Duodenal mucosa (tissue), 2 donors: ENCODE measurements at regions not wholly inside any gene's neighbourhood (a gene's known extent, or its start where the extent isn't known, plus 50 kb on each side); places are given as distances from the start of the nearest gene placed in this dataset.
"Not testable (repeated sequence)": the region's sequence is repeated elsewhere in the genome, so short reads cannot be mapped to it uniquely, and the experiment has no call there.

Experiments
- H3K27ac ChIP-seq: one replicate; pipeline ENCODE4 v1.7.0; 2013; ENCODE audit warnings: low read depth, low read length
- H3K27me3 ChIP-seq, 2 donors: one replicate each; pipeline ENCODE4 v1.7.0; 2013; ENCODE audit warnings: low read length in 2 of 2, control low read depth in 1 of 2; ENCODE audit not compliant: insufficient read depth in 2 of 2, control insufficient read depth in 1 of 2
- H3K36me3 ChIP-seq, 2 donors: one replicate each; pipeline ENCODE4 v1.7.0; 2013; ENCODE audit warnings: low read length in 2 of 2, control low read depth in 1 of 2; ENCODE audit not compliant: insufficient read depth in 2 of 2, control insufficient read depth in 1 of 2
- H3K4me1 ChIP-seq, 2 donors: one replicate each; pipeline ENCODE4 v1.7.0; 2013; ENCODE audit warnings: low read length in 2 of 2, control low read depth in 1 of 2; ENCODE audit not compliant: insufficient read depth in 2 of 2, control insufficient read depth in 1 of 2
- H3K4me3 ChIP-seq, 2 donors: one replicate each; pipeline ENCODE4 v1.7.0; 2013; ENCODE audit warnings: low read length in 2 of 2, low read depth in 1 of 2
- H3K9ac ChIP-seq, 2 donors: one replicate each; pipeline ENCODE4 v1.7.0; 2013; ENCODE audit warnings: low read length in 2 of 2, low read depth in 1 of 2
- H3K9me3 ChIP-seq, 2 donors: one replicate each; pipeline ENCODE4 v1.7.0; 2013; ENCODE audit warnings: low read length in 2 of 2, control low read depth in 1 of 2; ENCODE audit not compliant: control insufficient read depth in 1 of 2

DNA sequence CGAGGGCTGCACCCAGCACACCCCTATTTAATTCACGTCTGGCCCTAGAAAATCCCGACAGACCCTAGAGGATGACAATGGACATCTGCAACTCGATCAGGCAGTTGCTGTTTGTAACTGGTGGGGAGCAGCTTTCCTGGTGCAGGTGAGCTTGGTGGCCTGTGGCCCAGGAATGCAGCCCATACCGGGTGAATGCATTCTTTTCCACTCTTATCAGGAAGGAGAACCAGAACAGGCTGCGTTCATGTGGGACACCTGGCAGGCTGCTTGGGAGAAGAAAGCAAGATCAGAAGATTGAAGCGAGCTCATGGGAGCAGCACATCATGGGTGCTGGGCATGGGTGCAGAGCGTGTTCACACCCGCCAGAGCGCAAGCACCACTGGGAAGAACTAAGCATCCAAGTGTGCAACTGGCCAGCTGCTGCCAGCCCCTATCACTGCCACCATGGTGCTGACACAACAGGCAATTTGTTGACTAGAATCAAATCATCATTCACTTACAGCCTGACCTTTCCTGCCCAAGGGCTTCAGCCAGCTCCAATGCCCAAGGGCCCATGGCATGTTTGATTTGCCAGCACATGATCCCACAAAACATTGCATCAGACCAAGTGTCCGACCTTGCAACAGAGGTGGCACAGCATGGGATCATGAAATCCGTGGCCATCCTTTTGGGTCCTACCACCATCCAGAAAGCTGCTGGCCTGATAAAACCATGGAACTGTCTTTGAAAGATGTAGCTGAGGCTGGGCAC lies 241.7 kb upstream of the ID2 start:
- Histone ChIP-seq H3K36me3 (peaks cover 0 to 3% of the 10 kb centered on the region in 2 donors), H3K4me1 (peaks cover 13% of the 10 kb centered on the region in 2 donors), H3K9me3 (no peaks in the 10 kb centered on the region)

GRCh38 chr2:8441371-8441770 lies 240.5 kb upstream of the ID2 start:
- Histone ChIP-seq H3K4me1 (peaks cover 13 to 17% of the 10 kb centered on the region in 2 donors), H3K9ac (no peak overlapping the region), H3K27me3 (no peaks in the 10 kb centered on the region), H3K36me3 (peaks cover 0 to 3% of the 10 kb centered on the region in 2 donors), H3K27ac (no peak overlapping the region), H3K9me3 (no peaks in the 10 kb centered on the region), H3K4me3 (no peak overlapping the region)

More for the DNA sequence above, 241.7 kb upstream of the ID2 start:
- Histone ChIP-seq H3K4me3 (no peak overlapping the region), H3K9ac (no peak overlapping the region), H3K27ac (no peak overlapping the region), H3K27me3 (no peaks in the 10 kb centered on the region)

DNA sequence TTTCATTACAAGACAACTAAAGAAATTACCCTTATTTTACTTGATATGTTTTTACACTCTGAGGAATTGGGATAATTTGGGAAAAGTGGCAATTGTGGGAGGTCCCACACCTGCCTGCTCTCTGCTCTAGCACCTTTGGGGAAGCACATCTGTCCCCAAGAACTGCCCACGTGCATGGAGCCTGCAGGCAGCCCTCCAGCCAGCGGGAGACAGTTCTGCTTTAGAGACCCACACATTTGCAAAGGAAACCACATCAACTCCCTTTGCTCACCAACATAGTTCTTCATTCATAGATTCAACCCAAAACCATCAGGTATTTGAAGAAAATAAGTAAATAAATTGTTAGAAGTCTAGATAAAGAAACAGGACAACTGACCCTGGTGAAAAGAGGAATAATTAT lies 239.9 kb upstream of the ID2 start:
- Histone ChIP-seq H3K27me3 (no peaks in the 10 kb centered on the region), H3K4me3 (no peak overlapping the region), H3K27ac (no peak overlapping the region)

DNA sequence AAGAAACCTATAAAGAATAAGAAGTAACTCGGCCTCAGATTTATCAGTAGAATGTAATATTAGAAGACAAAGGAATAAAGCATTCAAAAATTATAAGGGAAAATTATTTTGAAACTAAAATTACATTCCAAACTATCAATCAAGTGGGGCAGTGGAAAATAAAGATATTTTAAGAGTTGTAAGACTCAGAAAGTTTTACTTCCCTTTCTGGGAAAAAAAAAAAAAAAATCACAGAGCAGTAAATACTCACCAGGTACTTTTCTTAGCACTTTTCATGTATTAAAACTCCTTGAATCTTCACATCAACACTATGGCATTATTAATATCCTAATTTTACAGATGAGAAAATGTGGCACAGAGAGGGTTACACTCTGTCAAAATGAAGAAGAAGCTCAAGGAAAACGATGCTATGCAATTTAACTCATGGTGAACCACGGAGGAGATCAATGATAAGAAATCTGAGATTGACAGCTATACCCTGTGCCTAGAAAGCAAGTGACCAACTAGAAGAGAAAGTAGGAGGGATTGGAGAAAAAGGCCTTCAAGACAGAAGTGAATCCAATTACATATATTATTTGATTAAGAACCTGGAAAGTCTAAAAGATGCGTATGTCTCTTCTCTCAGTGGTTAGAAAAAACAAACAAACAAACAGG lies 238.9 kb upstream of the ID2 start:
- H3K27ac ChIP-seq: no peak overlapping the region
- H3K4me3 ChIP-seq: no peak overlapping the region
- peaks cover 13 to 17% of the 10 kb centered on the region in 2 donors for H3K4me1 ChIP-seq
- H3K9me3 ChIP-seq: no peaks in the 10 kb centered on the region
- H3K36me3 ChIP-seq: peaks cover 0 to 3% of the 10 kb centered on the region in 2 donors
- H3K9ac ChIP-seq: no peak overlapping the region
- H3K27me3 ChIP-seq: no peaks in the 10 kb centered on the region

More for the DNA sequence above, 239.9 kb upstream of the ID2 start:
- Histone ChIP-seq H3K4me1 (peaks cover 13 to 17% of the 10 kb centered on the region in 2 donors), H3K9ac (no peak overlapping the region), H3K36me3 (peaks cover 0 to 3% of the 10 kb centered on the region in 2 donors), H3K9me3 (no peaks in the 10 kb centered on the region)

GRCh38 chr2:8445580-8445979 lies 236.3 kb upstream of the ID2 start:
- Histone ChIP-seq H3K27ac (no peak overlapping the region), H3K4me3 (no peak overlapping the region), H3K4me1 (peaks cover 4 to 5% of the 10 kb centered on the region in 2 donors), H3K9me3 (no peaks in the 10 kb centered on the region), H3K9ac (no peak overlapping the region), H3K36me3 (peaks cover 0 to 3% of the 10 kb centered on the region in 2 donors), H3K27me3 (no peaks in the 10 kb centered on the region)

- not testable (repeated sequence) for H3K9me3 ChIP-seq
Measured at GRCh38 chr2:8446751-8447150, 235.1 kb upstream of the ID2 start.

GRCh38 chr2:8447610-8448221 lies 234.1 kb upstream of the ID2 start:
- Histone ChIP-seq H3K36me3 (no peaks in the 10 kb centered on the region), H3K9ac (no peak overlapping the region), H3K4me3 (no peak overlapping the region), H3K9me3 (no peaks in the 10 kb centered on the region), H3K27me3 (no peaks in the 10 kb centered on the region), H3K27ac (no peak overlapping the region), H3K4me1 (peaks cover 3 to 9% of the 10 kb centered on the region in 2 donors)

More at GRCh38 chr2:8446751-8447150, 235.1 kb upstream of the ID2 start:
- not testable (repeated sequence) for H3K4me3 ChIP-seq, H3K27ac ChIP-seq, H3K27me3 ChIP-seq, H3K36me3 ChIP-seq, H3K9ac ChIP-seq, H3K4me1 ChIP-seq

DNA sequence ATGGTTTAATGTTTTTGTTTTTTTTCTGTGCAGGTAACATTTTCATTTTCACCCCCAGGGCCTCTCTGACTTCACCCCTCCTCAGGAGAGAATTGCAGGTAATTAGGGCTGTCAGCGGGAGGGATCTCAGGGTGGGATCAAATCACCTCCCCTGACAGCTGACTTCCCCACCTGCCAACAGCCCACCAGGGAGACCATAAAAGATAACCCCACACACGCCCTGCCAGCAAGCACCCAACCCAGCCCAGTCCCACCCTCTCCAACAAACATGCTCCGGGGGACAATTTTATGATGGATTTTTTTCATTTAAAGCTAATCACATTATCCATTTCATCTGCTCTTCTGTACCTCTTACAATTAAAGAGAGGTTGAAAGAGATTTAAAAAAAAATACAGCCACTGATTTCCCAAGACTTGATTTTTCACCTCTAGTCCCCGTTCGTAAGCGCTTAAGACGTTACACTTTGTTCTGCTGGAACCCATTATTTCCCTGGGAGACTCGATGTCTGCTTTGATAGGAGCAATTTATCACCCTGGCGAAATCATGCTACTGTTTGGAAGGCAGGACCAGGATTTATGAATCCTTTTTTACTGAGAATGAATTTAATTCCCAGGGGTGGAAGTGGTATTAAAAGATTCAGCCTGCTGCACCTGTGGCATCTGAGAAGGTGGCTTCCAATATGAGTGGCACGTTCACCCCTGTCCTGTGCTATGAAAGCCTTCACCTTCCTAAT lies 232.9 kb upstream of the ID2 start:
- Histone ChIP-seq H3K27ac (no peak overlapping the region), H3K27me3 (no peaks in the 10 kb centered on the region), H3K36me3 (no peaks in the 10 kb centered on the region), H3K4me3 (no peak overlapping the region), H3K9ac (no peak overlapping the region), H3K9me3 (no peaks in the 10 kb centered on the region), H3K4me1 (peaks cover 16 to 20% of the 10 kb centered on the region in 2 donors)

DNA sequence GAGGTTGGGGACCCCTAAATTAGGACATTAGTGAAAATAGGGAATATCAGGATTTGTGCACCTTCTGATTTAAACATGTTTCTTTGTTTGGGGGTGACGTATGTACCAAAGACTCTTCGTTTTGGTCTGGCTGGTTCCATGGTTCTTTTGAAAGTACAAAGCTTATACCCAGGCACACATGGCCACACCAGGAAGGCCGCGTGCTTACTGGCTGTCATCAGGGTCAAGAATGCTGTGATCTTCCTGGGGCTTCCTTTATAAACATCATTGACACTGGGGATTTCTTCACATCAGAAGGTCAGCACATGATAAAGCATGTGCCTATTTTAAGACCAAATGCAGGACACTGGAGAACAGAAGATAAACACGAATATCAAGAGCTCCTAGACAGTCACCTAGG lies 230.6 kb upstream of the ID2 start:
- Histone ChIP-seq H3K4me3 (no peak overlapping the region), H3K27ac (no peak overlapping the region), H3K4me1 (peaks cover 18 to 23% of the 10 kb centered on the region in 2 donors), H3K9ac (no peak overlapping the region), H3K27me3 (no peaks in the 10 kb centered on the region), H3K36me3 (no peaks in the 10 kb centered on the region), H3K9me3 (no peaks in the 10 kb centered on the region)

- Histone ChIP-seq H3K27ac (no peak overlapping the region), H3K9ac (no peak overlapping the region), H3K27me3 (no peaks in the 10 kb centered on the region)
Measured at GRCh38 chr2:8452296-8452695, 229.6 kb upstream of the ID2 start.

More at GRCh38 chr2:8452296-8452695, 229.6 kb upstream of the ID2 start:
- Histone ChIP-seq H3K4me1 (peaks cover 24 to 30% of the 10 kb centered on the region in 2 donors), H3K9me3 (no peaks in the 10 kb centered on the region), H3K4me3 (no peak overlapping the region), H3K36me3 (no peaks in the 10 kb centered on the region)
